ENCODE measurements at regions not wholly inside any gene's neighbourhood (a gene's known extent, or its start where the extent isn't known, plus 50 kb on each side); places are given as distances from the start of the nearest gene placed in this dataset.
"Not testable (repeated sequence)": the region's sequence is repeated elsewhere in the genome, so short reads cannot be mapped to it uniquely, and the experiment has no call there.

DNA sequence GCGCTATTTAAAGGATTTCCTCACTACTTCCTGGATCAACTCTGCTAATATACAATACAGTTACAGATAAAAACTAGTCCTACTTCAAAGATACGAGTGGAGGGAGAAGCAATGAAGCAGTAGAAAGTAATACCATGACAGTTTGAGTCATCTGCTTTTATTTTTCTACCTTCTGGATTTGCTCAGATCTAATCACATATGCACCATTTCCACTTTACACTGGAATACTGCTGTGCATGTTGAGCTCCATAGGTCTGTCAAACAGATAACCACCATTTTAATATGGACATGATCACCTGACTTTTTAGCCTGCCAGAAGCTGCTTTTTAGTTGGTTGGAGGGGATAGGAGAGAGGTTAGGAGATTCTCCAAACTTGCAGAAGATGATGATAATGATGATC, 92.5 kb downstream of the MMUT start:
- no peak for DNase-seq (ENCODE audit: low read depth)

GRCh38 chr6:49366539-49366938, 96.5 kb downstream of the MMUT start:
- DNase-seq (ENCODE audit: low read depth): no peak

DNA sequence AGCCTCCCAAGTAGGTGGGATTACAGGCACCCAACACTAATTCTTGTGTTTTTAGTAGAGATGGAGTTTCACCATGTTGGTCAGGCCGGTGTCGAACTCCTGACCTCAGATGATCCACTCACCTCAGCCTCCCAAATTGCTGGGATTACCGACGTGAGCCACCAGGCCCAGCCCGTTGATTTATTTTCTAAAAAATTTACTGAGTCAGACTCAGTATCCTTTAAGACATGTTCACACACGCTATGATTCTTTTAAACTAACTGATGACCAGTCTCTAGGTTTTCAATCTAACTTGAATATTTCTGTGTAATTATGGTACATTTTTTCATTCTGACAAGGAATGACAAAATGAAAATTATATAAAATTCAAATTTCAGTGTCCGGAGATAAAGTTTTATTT, 114.5 kb downstream of the MMUT start:
- no peak for DNase-seq (ENCODE audit: low read depth)

- no peak for DNase-seq (ENCODE audit: low read depth)
Observed at GRCh38 chr6:49342410-49342809, 120.6 kb downstream of the MMUT start.

DNA sequence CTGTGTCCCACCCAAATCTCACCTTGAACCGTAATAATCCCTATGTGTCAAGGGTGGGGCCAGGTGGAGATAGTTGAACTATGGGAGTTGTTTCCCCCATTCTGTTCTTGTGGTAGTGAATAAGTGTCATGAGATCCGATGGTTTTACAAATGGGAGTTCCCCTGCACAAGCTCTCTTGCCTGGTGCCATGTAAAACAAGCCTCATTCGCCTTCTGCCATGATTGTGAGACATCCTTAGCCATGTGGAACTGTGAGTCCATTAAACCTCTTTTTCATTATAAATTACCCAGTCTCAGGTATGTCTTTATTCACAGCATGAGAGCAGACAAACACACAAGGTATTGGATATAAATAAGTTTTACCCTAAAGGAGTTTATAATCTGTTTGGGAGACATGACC, 121.2 kb downstream of the MMUT start:
- DNase-seq (ENCODE audit: low read depth): no peak

DNA sequence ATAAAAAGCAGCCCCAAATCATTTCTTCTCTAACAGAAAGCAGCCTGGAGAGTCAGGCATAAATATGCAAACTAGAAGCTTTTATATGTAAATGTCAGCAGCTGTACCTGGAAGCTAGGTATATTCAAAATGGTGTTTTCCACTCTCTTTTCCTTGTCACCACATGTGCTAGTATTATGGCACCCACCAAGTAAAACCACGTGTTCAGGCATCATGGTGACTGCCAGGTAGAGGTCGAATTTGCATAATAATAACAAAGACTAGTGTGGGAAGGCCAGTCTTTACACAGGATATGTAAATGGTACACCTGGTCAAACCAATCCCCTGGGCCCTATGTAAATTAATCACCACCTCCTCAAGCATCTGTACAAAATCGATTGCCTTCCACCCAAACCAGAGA, 124.0 kb downstream of the MMUT start:
- no peak for DNase-seq (ENCODE audit: low read depth)

- DNase-seq (ENCODE audit: low read depth): no peak
Observed at GRCh38 chr6:49336514-49337131, 126.4 kb downstream of the MMUT start.

DNA sequence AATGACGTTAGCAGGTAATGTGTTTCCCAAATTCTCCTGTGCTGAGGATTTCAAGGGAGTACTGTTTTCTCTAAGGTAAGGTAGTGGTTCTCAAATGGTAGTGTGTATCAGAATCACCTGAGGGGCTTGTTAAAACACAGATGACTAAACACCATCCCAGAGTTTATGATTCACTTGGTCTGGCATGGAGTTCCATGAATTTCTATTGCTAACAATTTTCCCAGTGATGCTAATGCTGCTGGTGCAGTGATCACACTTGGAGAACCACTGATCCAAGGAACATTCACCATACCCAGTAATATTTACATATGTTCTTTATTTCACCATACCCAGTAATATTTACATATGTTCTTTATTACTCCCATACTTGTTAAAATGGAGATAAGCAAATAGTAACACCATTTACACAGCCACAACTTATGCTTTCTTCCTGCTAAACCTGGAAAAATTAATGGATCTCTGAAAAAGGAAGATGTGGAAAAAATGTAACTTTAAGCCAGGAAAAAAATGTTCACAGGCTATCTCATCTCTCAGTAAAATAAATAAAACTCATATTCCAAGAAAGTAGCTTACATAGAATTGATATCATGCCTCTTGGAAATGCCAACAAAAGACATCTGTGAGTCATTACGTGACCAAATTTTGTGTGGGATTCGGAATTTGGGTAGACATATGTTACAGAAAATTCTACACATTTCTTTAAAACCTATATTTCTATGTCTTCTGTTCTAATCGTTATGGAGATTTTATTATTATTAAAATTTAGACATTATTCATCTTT, 129.5 kb downstream of the MMUT start:
- no peak for DNase-seq (ENCODE audit: low read depth)

DNA sequence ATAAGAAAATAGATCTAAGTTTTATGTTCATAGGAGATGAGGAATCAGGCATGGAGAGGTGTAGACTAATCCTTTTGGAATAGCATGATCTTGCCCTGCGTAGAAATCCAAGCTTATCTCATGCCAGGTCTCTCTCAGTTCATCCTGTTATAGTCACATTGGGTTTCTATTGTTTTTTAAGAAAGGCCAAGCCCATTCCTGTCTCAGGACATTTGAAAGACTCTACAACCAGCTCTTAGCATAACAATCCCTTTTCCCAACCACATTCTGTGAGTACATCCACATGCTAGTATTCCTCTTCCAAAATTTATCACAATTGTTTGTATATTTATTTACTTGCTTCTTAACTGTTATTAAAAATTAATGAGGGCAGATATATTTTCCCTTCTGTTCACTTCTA, 130.3 kb downstream of the MMUT start:
- DNase-seq (ENCODE audit: low read depth): no peak

DNA sequence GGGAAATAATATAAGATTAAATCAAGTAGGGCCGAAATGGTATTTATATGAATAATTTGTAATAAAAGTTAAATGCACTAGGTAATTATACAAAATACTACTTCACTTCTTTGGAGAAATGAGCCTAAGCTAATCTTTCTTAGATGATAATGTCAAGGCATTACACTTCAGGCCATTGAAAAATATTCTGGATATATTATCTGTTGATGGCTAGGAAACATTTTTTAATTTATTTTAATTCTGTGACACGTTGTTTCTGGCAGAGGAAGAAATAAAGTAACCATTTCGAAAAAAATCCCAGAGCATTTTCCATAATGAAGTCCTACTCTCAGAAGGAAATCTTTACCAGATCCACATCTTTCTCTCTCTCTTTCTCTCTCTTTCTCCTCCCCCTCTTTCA, 133.9 kb downstream of the MMUT start:
- no peak for DNase-seq (ENCODE audit: low read depth)

- no peak for DNase-seq (ENCODE audit: low read depth)
Observed at GRCh38 chr6:49328051-49328744, 134.9 kb downstream of the MMUT start.

- no peak for DNase-seq (ENCODE audit: low read depth)
Observed at GRCh38 chr6:49327571-49327970, 135.5 kb downstream of the MMUT start.

DNA sequence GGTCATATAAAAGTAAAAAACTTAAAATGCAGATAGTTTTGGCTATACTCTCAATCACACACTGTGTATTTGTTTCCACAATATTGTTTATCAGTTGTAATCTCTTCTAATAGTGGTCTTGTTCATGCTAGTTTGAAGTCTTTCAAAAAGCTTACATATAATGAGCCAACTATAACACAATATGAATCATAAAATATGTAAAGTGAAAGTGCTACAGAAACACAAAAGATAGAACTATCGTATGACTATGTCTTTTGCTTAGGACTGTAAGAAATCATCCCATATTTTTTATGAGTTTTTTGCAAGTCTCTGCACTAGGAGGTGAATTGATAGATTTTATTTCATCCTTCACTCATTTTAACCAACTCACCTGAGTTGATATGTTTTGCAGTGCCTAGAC, 136.0 kb downstream of the MMUT start:
- DNase-seq (ENCODE audit: low read depth): no peak

- no peak for DNase-seq (ENCODE audit: low read depth)
Observed at GRCh38 chr6:49326347-49326746, 136.7 kb downstream of the MMUT start.

DNA sequence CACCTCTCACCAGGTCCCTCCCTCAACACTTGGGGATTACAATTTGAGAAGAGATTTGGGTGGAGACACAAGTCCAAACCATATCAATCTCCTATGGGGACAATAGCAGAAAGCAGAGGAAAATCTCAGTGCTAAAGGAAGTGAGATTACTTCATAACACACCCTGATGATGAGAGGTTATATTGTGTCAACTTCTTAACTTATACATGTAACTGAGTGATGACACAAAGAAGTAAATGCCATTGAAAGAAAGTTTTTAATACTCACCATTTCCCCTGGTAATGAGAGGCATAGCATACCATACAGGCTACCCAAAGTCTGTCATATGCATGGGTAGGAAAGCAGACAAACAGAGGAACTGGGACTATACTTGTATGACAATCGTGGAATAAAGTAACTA, 137.2 kb downstream of the MMUT start:
- DNase-seq (ENCODE audit: low read depth): no peak

DNA sequence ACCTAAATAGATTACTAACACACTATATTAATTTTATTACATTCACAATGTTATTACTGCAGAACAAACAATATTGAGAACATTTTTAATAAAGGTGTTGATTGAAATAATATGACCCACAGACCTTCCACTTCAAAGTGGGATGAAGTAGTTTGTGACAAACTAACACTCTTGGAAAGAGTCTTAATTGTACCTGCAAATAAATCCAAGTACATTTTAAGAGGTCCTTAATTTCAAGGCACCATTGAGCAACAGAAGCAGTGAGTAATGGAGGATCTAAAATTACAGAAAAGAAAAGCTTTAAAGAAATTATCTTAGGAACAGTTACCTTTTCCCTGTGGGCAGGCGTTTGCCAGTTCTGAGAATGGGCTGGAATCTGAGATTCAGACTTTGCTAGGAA, 140.2 kb downstream of the MMUT start:
- DNase-seq (ENCODE audit: low read depth): no peak

DNA sequence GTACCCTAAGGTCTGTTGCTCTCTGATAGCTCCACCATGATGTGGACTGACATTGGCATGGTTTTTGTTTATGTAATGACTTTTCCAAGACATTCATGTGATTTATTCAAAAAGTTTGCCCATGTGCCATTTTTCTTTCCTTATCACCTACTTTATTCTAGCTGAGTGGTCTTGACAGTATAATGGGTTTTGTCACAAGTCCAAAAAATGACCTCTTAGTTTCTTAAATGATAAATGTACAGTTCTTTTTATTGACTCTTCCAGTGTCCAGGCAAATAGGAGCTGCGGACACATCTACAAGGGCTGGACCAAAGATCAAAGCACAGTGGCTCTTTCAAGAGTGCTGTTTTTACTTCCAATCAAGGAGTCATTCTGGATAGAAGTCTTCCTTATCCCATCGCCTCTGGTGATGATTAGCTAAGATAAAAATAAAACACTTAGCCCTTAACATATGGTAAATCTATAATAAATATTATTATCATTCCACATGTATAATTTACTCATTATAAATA, 141.4 kb downstream of the MMUT start:
- no peak for DNase-seq (ENCODE audit: low read depth)

GRCh38 chr6:49305010-49305409, 158.0 kb downstream of the MMUT start:
- DNase-seq (ENCODE audit: low read depth): no peak

DNA sequence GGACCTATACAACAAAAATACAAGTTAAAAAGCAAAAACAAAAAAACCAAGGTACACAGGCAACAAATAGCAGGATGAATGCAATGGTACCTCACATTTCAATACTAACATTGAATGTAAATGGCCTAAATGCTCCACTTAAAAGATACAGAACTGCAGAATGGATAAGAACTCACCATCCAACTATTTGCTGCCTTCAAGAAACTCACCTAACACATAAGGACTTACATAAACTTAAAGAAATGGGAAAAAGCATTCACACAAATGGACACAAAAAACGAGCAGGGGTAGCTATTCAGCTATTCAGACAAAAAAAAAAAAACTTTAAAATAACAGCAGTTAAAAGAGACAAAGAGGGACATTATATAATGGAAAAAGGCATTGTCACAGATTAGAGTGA, 158.7 kb downstream of the MMUT start:
- not testable (repeated sequence) for DNase-seq (ENCODE audit: low read depth)

DNA sequence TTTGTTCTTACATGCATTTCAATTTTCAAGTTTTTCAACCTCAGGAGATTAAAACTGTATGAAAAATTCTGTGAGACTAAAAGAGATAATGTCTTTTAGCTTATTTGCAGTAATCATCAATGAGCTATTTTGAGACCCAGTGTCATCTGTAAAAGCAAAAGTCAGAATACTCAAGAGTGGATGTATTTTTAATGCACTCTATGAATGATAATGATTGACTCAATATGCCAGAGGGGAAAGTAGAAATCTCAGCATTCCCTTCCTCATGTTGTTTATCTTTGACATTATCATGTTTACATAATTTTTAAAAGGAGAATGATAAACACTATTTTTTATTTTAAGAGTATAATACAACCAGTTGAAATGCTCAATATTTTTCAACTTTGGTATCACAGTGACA, 162.1 kb downstream of the MMUT start:
- DNase-seq (ENCODE audit: low read depth): no peak

GRCh38 chr6:49300443-49300842, 162.6 kb downstream of the MMUT start:
- DNase-seq (ENCODE audit: low read depth): no peak

DNA sequence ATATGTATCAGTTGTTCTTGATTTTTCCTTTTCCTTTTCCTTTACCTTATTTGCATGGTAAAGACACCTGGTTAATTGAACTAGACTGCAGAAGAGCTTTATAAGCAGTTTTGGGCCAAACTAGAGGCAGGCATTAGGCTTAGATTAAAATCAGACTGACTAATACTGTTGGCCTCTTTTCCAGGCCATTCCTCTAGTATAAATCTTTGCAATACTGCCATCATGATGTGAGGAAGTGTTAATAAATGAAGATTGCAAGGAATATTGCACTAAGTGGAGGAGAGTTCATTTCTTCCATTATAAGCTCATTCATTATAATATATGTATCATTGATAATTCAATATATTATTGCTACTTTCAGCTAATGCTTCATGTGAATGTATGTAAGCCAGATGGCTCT, 163.8 kb downstream of the MMUT start:
- DNase-seq (ENCODE audit: low read depth): no peak

GRCh38 chr6:49284180-49284579, 178.9 kb downstream of the MMUT start:
- DNase-seq (ENCODE audit: low read depth): no peak

Measured in forelimb muscle (tissue), 1 donor.